Mesenchymal stem cell (in vitro differentiated cells and primary cell): ENCODE measurements at regions not wholly inside any gene's neighbourhood (a gene's known extent, or its start where the extent isn't known, plus 50 kb on each side); places are given as distances from the start of the nearest gene placed in this dataset.

Experiments
- DNase-seq: peaks from one replicate; pipeline ENCODE4 v3.0.0-alpha.2; 2013
- H2AFZ ChIP-seq: one replicate; pipeline ENCODE4 v1.6.1; 2013; ENCODE audit warnings: low read depth, mild to moderate bottlenecking, control low read depth, inconsistent platforms, low read length, moderate library complexity
- H2AK5ac ChIP-seq: 2 replicates; pipeline ENCODE4 v1.6.1; 2013; ENCODE audit warnings: low read length, moderate library complexity, mild to moderate bottlenecking, inconsistent platforms; ENCODE audit not compliant: severe bottlenecking
- H2BK120ac ChIP-seq: one replicate; pipeline ENCODE4 v1.6.1; 2013; ENCODE audit warnings: low read depth, mild to moderate bottlenecking, inconsistent platforms, low read length, moderate library complexity
- H2BK12ac ChIP-seq, 2 experiments: one replicate each; pipeline ENCODE4 v1.6.1; 2013; ENCODE audit warnings: inconsistent platforms in 2 of 2, low read length in 2 of 2, mild to moderate bottlenecking in 2 of 2, moderate library complexity in 2 of 2, control low read depth in 1 of 2
- H2BK15ac ChIP-seq: one replicate; pipeline ENCODE4 v1.6.1; 2013; ENCODE audit warnings: mild to moderate bottlenecking, low read depth, inconsistent platforms; ENCODE audit not compliant: poor library complexity, severe bottlenecking
- H2BK5ac ChIP-seq: 2 replicates; pipeline ENCODE4 v1.6.1; 2013; ENCODE audit warnings: low read depth, mild to moderate bottlenecking, low read length, control low read depth, inconsistent platforms; ENCODE audit not compliant: poor library complexity, severe bottlenecking
- H3K14ac ChIP-seq, 2 experiments: one replicate each; pipeline ENCODE4 v1.6.1; 2013; ENCODE audit warnings: inconsistent platforms in 2 of 2, low read length in 2 of 2, control low read depth in 1 of 2, mild to moderate bottlenecking in 1 of 2, moderate library complexity in 1 of 2
- H3K18ac ChIP-seq, 2 experiments: one replicate each; pipeline ENCODE4 v1.6.1; 2013; ENCODE audit warnings: inconsistent platforms in 2 of 2, low read length in 2 of 2, control low read depth in 1 of 2, low read depth in 1 of 2, mild to moderate bottlenecking in 1 of 2
- H3K23ac ChIP-seq, 2 experiments: one replicate each; pipeline ENCODE4 v1.6.1; 2013; ENCODE audit warnings: inconsistent platforms in 2 of 2, low read length in 2 of 2, mild to moderate bottlenecking in 2 of 2, moderate library complexity in 2 of 2, control low read depth in 1 of 2
- H3K27ac ChIP-seq: 2 replicates; pipeline ENCODE4 v1.5.1; 2013; ENCODE audit warnings: mild to moderate bottlenecking, moderate library complexity, low read length, control low read depth, inconsistent platforms; ENCODE audit not compliant: poor library complexity, severe bottlenecking
- H3K27me3 ChIP-seq, 2 experiments: 2 replicates each; pipeline versions ENCODE4 v1.6.1 to v1.7.0; 2013; ENCODE audit warnings: low read length in 2 of 2, mild to moderate bottlenecking in 2 of 2, moderate library complexity in 2 of 2, control low read depth in 1 of 2, inconsistent platforms in 1 of 2; ENCODE audit not compliant: control insufficient read depth in 1 of 2, insufficient read depth in 1 of 2
- H3K36me3 ChIP-seq, 2 experiments: 2 replicates each; pipeline versions ENCODE4 v1.6.1 to v1.7.0; 2013; ENCODE audit warnings: low read length in 2 of 2, control low read depth in 1 of 2, inconsistent platforms in 1 of 2, low read depth in 1 of 2, mild to moderate bottlenecking in 1 of 2; ENCODE audit not compliant: insufficient read depth in 2 of 2, control insufficient read depth in 1 of 2
- H3K4ac ChIP-seq, 2 experiments: one replicate each; pipeline ENCODE4 v1.6.1; 2013; ENCODE audit warnings: inconsistent platforms in 2 of 2, low read length in 2 of 2, mild to moderate bottlenecking in 2 of 2, moderate library complexity in 2 of 2, control low read depth in 1 of 2, low read depth in 1 of 2
- H3K4me1 ChIP-seq: 2 replicates; pipeline ENCODE4 v1.6.1; 2013; ENCODE audit warnings: low read depth, low read length, control low read depth; ENCODE audit not compliant: control insufficient read depth, insufficient read depth
- H3K4me2 ChIP-seq: 2 replicates; pipeline ENCODE4 v1.6.1; 2013; ENCODE audit warnings: low read length, mild to moderate bottlenecking, inconsistent platforms; ENCODE audit not compliant: poor library complexity, severe bottlenecking
- H3K4me3 ChIP-seq, 2 experiments: 2 replicates each; pipeline versions ENCODE4 v1.5.1 to v1.7.0; 2013; ENCODE audit warnings: low read length in 2 of 2, mild to moderate bottlenecking in 2 of 2, control low read depth in 1 of 2, low read depth in 1 of 2; ENCODE audit not compliant: insufficient read depth in 1 of 2
- H3K79me1 ChIP-seq: replicated peaks from 2 replicates; pipeline ENCODE4 v1.6.1; 2013; ENCODE audit warnings: mild to moderate bottlenecking, control low read depth, low read length, inconsistent platforms; ENCODE audit not compliant: poor library complexity, severe bottlenecking
- H3K9ac ChIP-seq: 2 replicates; pipeline ENCODE4 v1.7.0; 2013; ENCODE audit warnings: mild to moderate bottlenecking, low read length, moderate library complexity
- H3K9me3 ChIP-seq: 2 replicates; pipeline ENCODE4 v1.7.0; 2013; ENCODE audit warnings: mild to moderate bottlenecking, low read length; ENCODE audit not compliant: control insufficient read depth
- H4K8ac ChIP-seq: one replicate; pipeline ENCODE4 v1.6.1; 2013; ENCODE audit warnings: inconsistent platforms, mild to moderate bottlenecking, low read length, moderate library complexity
- H4K91ac ChIP-seq: one replicate; pipeline ENCODE4 v1.6.1; 2013; ENCODE audit warnings: mild to moderate bottlenecking, low read length, inconsistent platforms
- WGBS: methylation state at CpG from one replicate; pipeline ENCODE4 v1.1.7; 2013; ENCODE audit warnings: mixed read lengths; 5-methylcytosine and 5-hydroxymethylcytosine counted together

DNA sequence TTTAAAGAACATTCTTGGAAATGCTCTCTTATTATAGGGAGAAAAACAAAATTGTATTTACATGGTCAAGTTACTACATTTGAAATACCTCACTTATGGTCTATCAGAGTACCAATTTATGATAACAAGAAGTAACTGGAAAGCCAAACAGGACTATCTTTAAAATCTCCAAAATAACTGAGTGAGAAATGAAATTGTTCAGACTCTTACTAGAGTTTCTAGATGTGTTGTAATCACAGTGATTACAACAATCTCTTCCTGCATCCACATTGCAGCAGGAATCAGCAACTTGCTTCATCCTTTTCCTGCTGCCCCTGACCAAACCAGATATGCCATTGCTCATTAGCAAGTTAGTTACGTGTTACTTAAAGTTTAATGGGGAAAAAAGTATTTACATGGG, 245.2 kb upstream of the SMIM31 start:
- H3K4me3 ChIP-seq: no peak overlapping the region
- H3K4me2 ChIP-seq: no peak overlapping the region
- no peaks in the 10 kb centered on the region for H3K4me1 ChIP-seq
- H3K9me3 ChIP-seq: no peaks in the 10 kb centered on the region
- no peak overlapping the region for H2BK12ac ChIP-seq
- H3K14ac ChIP-seq: no peak overlapping the region
- no peaks in the 10 kb centered on the region for H3K36me3 ChIP-seq
- H2BK5ac ChIP-seq: no peak overlapping the region
- no peak overlapping the region for H2BK15ac ChIP-seq
- H3K27me3 ChIP-seq: no peaks in the 10 kb centered on the region
- H3K23ac ChIP-seq: no peak overlapping the region
- H4K8ac ChIP-seq: no peak overlapping the region
- H3K27ac ChIP-seq: no peak overlapping the region
- DNase-seq: no peak
- 100% methylated on average over 1 of the region's 1 CpG for WGBS
- no peak overlapping the region for H2AK5ac ChIP-seq
- no peak overlapping the region for H3K18ac ChIP-seq
- no peak overlapping the region for H2AFZ ChIP-seq
- no peak overlapping the region for H4K91ac ChIP-seq
- H3K9ac ChIP-seq: no peak overlapping the region
- H2BK120ac ChIP-seq: no peak overlapping the region
- no peak overlapping the region for H3K4ac ChIP-seq
- no peaks in the 10 kb centered on the region for H3K79me1 ChIP-seq

GRCh38 chr4:164509951-164510350, 244.0 kb upstream of the SMIM31 start:
- no peak overlapping the region for H2BK15ac ChIP-seq
- H3K23ac ChIP-seq: no peak overlapping the region
- H3K27ac ChIP-seq: no peak overlapping the region
- no peaks in the 10 kb centered on the region for H3K27me3 ChIP-seq
- H2AFZ ChIP-seq: no peak overlapping the region
- H3K14ac ChIP-seq: no peak overlapping the region
- H3K9ac ChIP-seq: no peak overlapping the region
- no peak overlapping the region for H2BK5ac ChIP-seq
- H2BK12ac ChIP-seq: no peak overlapping the region
- no peak overlapping the region for H4K8ac ChIP-seq
- no peak overlapping the region for H3K4me3 ChIP-seq
- peak overlapping the region; percentile 25 for H3K4me2 ChIP-seq
- no peak overlapping the region for H2BK120ac ChIP-seq
- DNase-seq: no peak
- no peak overlapping the region for H3K4ac ChIP-seq
- H3K36me3 ChIP-seq: no peaks in the 10 kb centered on the region
- H3K9me3 ChIP-seq: no peaks in the 10 kb centered on the region
- H3K4me1 ChIP-seq: no peaks in the 10 kb centered on the region
- H3K18ac ChIP-seq: no peak overlapping the region
- H3K79me1 ChIP-seq: no peaks in the 10 kb centered on the region
- no peak overlapping the region for H2AK5ac ChIP-seq
- 33% methylated on average over 3 of the region's 3 CpGs for WGBS
- no peak overlapping the region for H4K91ac ChIP-seq

GRCh38 chr4:164512124-164512523, 241.8 kb upstream of the SMIM31 start:
- DNase-seq: no peak
- Histone ChIP-seq H4K91ac (no peak overlapping the region), H3K14ac (no peak overlapping the region), H3K4ac (no peak overlapping the region), H3K27me3 (no peaks in the 10 kb centered on the region), H3K36me3 (no peaks in the 10 kb centered on the region), H3K18ac (no peak overlapping the region), H3K4me1 (no peaks in the 10 kb centered on the region), H3K4me2 (no peak overlapping the region), H3K27ac (no peak overlapping the region), H3K9me3 (peaks cover 3% of the 10 kb centered on the region), H2BK120ac (no peak overlapping the region), H2BK15ac (no peak overlapping the region), H3K79me1 (no peaks in the 10 kb centered on the region), H2AFZ (no peak overlapping the region), H3K9ac (no peak overlapping the region), H4K8ac (no peak overlapping the region), H2BK12ac (no peak overlapping the region), H3K23ac (no peak overlapping the region), H2BK5ac (no peak overlapping the region), H3K4me3 (no peak overlapping the region), H2AK5ac (no peak overlapping the region)
- 50% methylated on average over 1 of the region's 2 CpGs for whole genome bisulfite sequencing

GRCh38 chr4:164514765-164515164, 239.2 kb upstream of the SMIM31 start:
- Histone ChIP-seq H3K79me1 (no peaks in the 10 kb centered on the region), H2AK5ac (no peak overlapping the region), H4K8ac (no peak overlapping the region), H3K4ac (no peak overlapping the region), H3K23ac (no peak overlapping the region), H2AFZ (no peak overlapping the region), H3K9ac (no peak overlapping the region), H2BK12ac (no peak overlapping the region), H2BK120ac (no peak overlapping the region), H3K18ac (no peak overlapping the region), H3K27me3 (no peaks in the 10 kb centered on the region), H3K27ac (no peak overlapping the region), H3K4me3 (no peak overlapping the region), H2BK5ac (no peak overlapping the region), H3K36me3 (no peaks in the 10 kb centered on the region), H3K4me2 (no peak overlapping the region), H4K91ac (no peak overlapping the region), H3K4me1 (no peaks in the 10 kb centered on the region), H2BK15ac (no peak overlapping the region), H3K9me3 (peaks cover 7% of the 10 kb centered on the region), H3K14ac (no peak overlapping the region)
- DNase-seq: no peak
